HEK293 (cell line): ENCODE measurements at regions not wholly inside any gene's neighbourhood (a gene's known extent, or its start where the extent isn't known, plus 50 kb on each side); places are given as distances from the start of the nearest gene placed in this dataset.
A peak's percentile ranks its signal among the peaks of the same experiment; 100 is the strongest.

Source experiments
- CTCF ChIA-PET: fragments of 350-600 bp; formaldehyde crosslinking; extraction: SDS; loops from one replicate; lab custom pipeline; 2021; ENCODE audit warnings: antibody characterized with exemption; lab: Yijun Ruan, JAX
- POLR2A ChIA-PET: fragments of 300-600 bp; formaldehyde crosslinking; extraction: SDS; loops from one replicate; lab custom pipeline; 2020; ENCODE audit warnings: antibody characterized with exemption, inconsistent platforms; lab: Yijun Ruan, JAX
- H3K27ac ChIP-seq: fragments of 200-500 bp; sonication (Bioruptor generic); 2 replicates; pipeline ENCODE4 v1.5.1; 2014; ENCODE audit warnings: low read depth, low read length, control low read depth, inconsistent platforms; ENCODE audit errors: extremely low read depth
- H3K36me3 ChIP-seq, 2 experiments: fragments of 200-500 bp in 1 of 2; sonication (Bioruptor generic) in 1 of 2; 1 replicate in 1 of 2; 2 replicates in 1 of 2; pipeline ENCODE4 v1.5.1; 2014 to 2017; ENCODE audit warnings: inconsistent platforms in 2 of 2, low read length in 2 of 2; ENCODE audit not compliant: control insufficient read depth in 2 of 2, insufficient read depth in 1 of 2
- H3K4me1 ChIP-seq: fragments of 200-500 bp; sonication (Bioruptor generic); 2 replicates; pipeline ENCODE4 v1.5.1; 2014; ENCODE audit warnings: mild to moderate bottlenecking, low read length, inconsistent platforms; ENCODE audit not compliant: control insufficient read depth, insufficient read depth
- H3K4me3 ChIP-seq: 2 replicates; pipeline ENCODE4 v1.5.1; 2011; ENCODE audit warnings: low read depth, mild to moderate bottlenecking, control low read depth, low read length, moderate library complexity
- H3K9me3 ChIP-seq: fragments of 200-500 bp; sonication (Bioruptor generic); 2 replicates; pipeline ENCODE4 v1.5.1; 2014; ENCODE audit warnings: low read depth, low read length, inconsistent platforms; ENCODE audit not compliant: control insufficient read depth, insufficient read depth
- BCL6B ChIP-seq: fragments of 450-650 bp; formaldehyde crosslinking; IDR thresholded peaks from 2 replicates; pipeline ENCODE4 v1.5.1; 2017; ENCODE audit warnings: missing biosample characterization, missing genetic modification characterization
- CTCF ChIP-seq: fragments of 450-650 bp; formaldehyde crosslinking; IDR thresholded peaks from 2 replicates; pipeline ENCODE4 v1.5.1; 2016; ENCODE audit warnings: missing biosample characterization, missing genetic modification characterization
- GLIS1 ChIP-seq: fragments of 450-650 bp; formaldehyde crosslinking; IDR thresholded peaks from 2 replicates; pipeline ENCODE4 v1.5.1; 2016; ENCODE audit warnings: missing biosample characterization, missing genetic modification characterization
- SP7 ChIP-seq: fragments of 450-650 bp; formaldehyde crosslinking; IDR thresholded peaks from 2 replicates; pipeline ENCODE4 v1.5.1; 2016; ENCODE audit warnings: missing biosample characterization, missing genetic modification characterization
- YY2 ChIP-seq: fragments of 450-650 bp; formaldehyde crosslinking; IDR thresholded peaks from 2 replicates; pipeline ENCODE4 v1.5.1; 2016; ENCODE audit warnings: missing biosample characterization, missing genetic modification characterization
- ZNF10 ChIP-seq: fragments of 450-650 bp; formaldehyde crosslinking; IDR thresholded peaks from 2 replicates; pipeline ENCODE4 v1.5.1; 2017; ENCODE audit warnings: missing biosample characterization, missing genetic modification characterization
- ZNF239 ChIP-seq: fragments of 450-650 bp; formaldehyde crosslinking; IDR thresholded peaks from 2 replicates; pipeline ENCODE4 v1.5.1; 2016; ENCODE audit warnings: missing biosample characterization, missing genetic modification characterization
- ZNF394 ChIP-seq: fragments of 450-650 bp; formaldehyde crosslinking; IDR thresholded peaks from 2 replicates; pipeline ENCODE4 v1.5.1; 2016; ENCODE audit warnings: missing biosample characterization, missing genetic modification characterization, mild to moderate bottlenecking, moderate library complexity, borderline replicate concordance
- ZNF548 ChIP-seq: fragments of 450-650 bp; formaldehyde crosslinking; IDR thresholded peaks from 2 replicates; pipeline ENCODE4 v1.5.1; 2016; ENCODE audit warnings: missing biosample characterization, missing genetic modification characterization
- ZNF558 ChIP-seq: fragments of 450-650 bp; formaldehyde crosslinking; IDR thresholded peaks from 2 replicates; pipeline ENCODE4 v1.5.1; 2016; ENCODE audit warnings: missing biosample characterization, missing genetic modification characterization
- ZNF560 ChIP-seq: fragments of 450-650 bp; formaldehyde crosslinking; IDR thresholded peaks from 2 replicates; pipeline ENCODE4 v1.5.1; 2017; ENCODE audit warnings: missing biosample characterization, missing genetic modification characterization, borderline replicate concordance
- ZNF585B ChIP-seq: fragments of 450-650 bp; formaldehyde crosslinking; IDR thresholded peaks from 2 replicates; pipeline ENCODE4 v1.5.1; 2016; ENCODE audit warnings: missing biosample characterization, missing genetic modification characterization
- ZNF600 ChIP-seq: fragments of 450-650 bp; formaldehyde crosslinking; IDR thresholded peaks from 2 replicates; pipeline ENCODE4 v1.5.1; 2016; ENCODE audit warnings: missing biosample characterization, missing genetic modification characterization
- ZNF626 ChIP-seq: fragments of 450-650 bp; sonication (Bioruptor Pico); formaldehyde crosslinking; IDR thresholded peaks from 2 replicates; pipeline ENCODE4 v1.5.1; 2018; ENCODE audit warnings: missing biosample characterization, missing genetic modification characterization, inconsistent platforms
- ZNF629 ChIP-seq: fragments of 450-650 bp; formaldehyde crosslinking; IDR thresholded peaks from 2 replicates; pipeline ENCODE4 v1.5.1; 2017; ENCODE audit warnings: missing biosample characterization, missing genetic modification characterization
- ZNF837 ChIP-seq: fragments of 450-650 bp; formaldehyde crosslinking; IDR thresholded peaks from 2 replicates; pipeline ENCODE4 v1.5.1; 2016; ENCODE audit warnings: missing biosample characterization, missing genetic modification characterization
- TF ChIP-seq, protein P1 (sequence below): fragments of 450-650 bp; formaldehyde crosslinking; IDR thresholded peaks from 2 replicates; pipeline ENCODE4 v1.5.1; 2016; ENCODE audit warnings: missing biosample characterization, missing genetic modification characterization, low read depth
- TF ChIP-seq, protein P2 (sequence below): fragments of 450-650 bp; formaldehyde crosslinking; IDR thresholded peaks from 2 replicates; pipeline ENCODE4 v1.5.1; 2017; ENCODE audit warnings: missing biosample characterization, missing genetic modification characterization
- TF ChIP-seq, protein P3 (sequence below): fragments of 450-650 bp; formaldehyde crosslinking; IDR thresholded peaks from 2 replicates; pipeline ENCODE4 v1.5.1; 2017; ENCODE audit warnings: missing biosample characterization, mild to moderate bottlenecking, missing genetic modification characterization, moderate library complexity
- TF ChIP-seq, protein P4 (sequence below): fragments of 450-650 bp; formaldehyde crosslinking; conservative IDR thresholded peaks from 2 replicates; pipeline ENCODE4 v1.5.1; 2016; ENCODE audit warnings: low read depth, missing biosample characterization, missing genetic modification characterization

- no peak overlapping the region for H3K4me3 ChIP-seq
- ChIA-PET POLR2A (no interaction called here), CTCF (no interaction called here)
- no peak for TF ChIP-seq BCL6B (tag by site-specific recombination)
- TF ChIP-seq ZNF558 (tag by site-specific recombination), result no peak
- TF ChIP-seq, protein P1, sequence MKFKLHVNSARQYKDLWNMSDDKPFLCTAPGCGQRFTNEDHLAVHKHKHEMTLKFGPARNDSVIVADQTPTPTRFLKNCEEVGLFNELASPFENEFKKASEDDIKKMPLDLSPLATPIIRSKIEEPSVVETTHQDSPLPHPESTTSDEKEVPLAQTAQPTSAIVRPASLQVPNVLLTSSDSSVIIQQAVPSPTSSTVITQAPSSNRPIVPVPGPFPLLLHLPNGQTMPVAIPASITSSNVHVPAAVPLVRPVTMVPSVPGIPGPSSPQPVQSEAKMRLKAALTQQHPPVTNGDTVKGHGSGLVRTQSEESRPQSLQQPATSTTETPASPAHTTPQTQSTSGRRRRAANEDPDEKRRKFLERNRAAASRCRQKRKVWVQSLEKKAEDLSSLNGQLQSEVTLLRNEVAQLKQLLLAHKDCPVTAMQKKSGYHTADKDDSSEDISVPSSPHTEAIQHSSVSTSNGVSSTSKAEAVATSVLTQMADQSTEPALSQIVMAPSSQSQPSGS (tag by site-specific recombination), result no peak
- TF ChIP-seq YY2 (tag by site-specific recombination), result no peak
- TF ChIP-seq ZNF837 (tag by site-specific recombination), result no peak
- TF ChIP-seq ZNF629, result no peak
- TF ChIP-seq ZNF560 (tag by site-specific recombination), result no peak
- TF ChIP-seq ZNF239 (tag by site-specific recombination), result no peak
- TF ChIP-seq SP7, result no peak
- TF ChIP-seq, protein P2, sequence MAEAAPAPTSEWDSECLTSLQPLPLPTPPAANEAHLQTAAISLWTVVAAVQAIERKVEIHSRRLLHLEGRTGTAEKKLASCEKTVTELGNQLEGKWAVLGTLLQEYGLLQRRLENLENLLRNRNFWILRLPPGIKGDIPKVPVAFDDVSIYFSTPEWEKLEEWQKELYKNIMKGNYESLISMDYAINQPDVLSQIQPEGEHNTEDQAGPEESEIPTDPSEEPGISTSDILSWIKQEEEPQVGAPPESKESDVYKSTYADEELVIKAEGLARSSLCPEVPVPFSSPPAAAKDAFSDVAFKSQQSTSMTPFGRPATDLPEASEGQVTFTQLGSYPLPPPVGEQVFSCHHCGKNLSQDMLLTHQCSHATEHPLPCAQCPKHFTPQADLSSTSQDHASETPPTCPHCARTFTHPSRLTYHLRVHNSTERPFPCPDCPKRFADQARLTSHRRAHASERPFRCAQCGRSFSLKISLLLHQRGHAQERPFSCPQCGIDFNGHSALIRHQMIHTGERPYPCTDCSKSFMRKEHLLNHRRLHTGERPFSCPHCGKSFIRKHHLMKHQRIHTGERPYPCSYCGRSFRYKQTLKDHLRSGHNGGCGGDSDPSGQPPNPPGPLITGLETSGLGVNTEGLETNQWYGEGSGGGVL, result no peak
- TF ChIP-seq GLIS1 (tag by site-specific recombination), result no peak
- TF ChIP-seq ZNF626 (tag by site-specific recombination), result no peak
- no peaks in the 10 kb centered on the region for H3K9me3 ChIP-seq
- H3K4me1 ChIP-seq, result no peaks in the 10 kb centered on the region
- no peaks in the 10 kb centered on the region for H3K36me3 ChIP-seq
- H3K27ac ChIP-seq, result no peak overlapping the region
Observed at GRCh38 chr1:38763121-38763520, 96.5 kb downstream of the RRAGC start.

GRCh38 chr1:38760562-38760961 is 99.0 kb downstream of the RRAGC start:
- ChIA-PET POLR2A (no interaction called here), CTCF (no interaction called here)
- TF ChIP-seq ZNF10 (tag by site-specific recombination), result peak; percentile 89
- TF ChIP-seq, protein P3, sequence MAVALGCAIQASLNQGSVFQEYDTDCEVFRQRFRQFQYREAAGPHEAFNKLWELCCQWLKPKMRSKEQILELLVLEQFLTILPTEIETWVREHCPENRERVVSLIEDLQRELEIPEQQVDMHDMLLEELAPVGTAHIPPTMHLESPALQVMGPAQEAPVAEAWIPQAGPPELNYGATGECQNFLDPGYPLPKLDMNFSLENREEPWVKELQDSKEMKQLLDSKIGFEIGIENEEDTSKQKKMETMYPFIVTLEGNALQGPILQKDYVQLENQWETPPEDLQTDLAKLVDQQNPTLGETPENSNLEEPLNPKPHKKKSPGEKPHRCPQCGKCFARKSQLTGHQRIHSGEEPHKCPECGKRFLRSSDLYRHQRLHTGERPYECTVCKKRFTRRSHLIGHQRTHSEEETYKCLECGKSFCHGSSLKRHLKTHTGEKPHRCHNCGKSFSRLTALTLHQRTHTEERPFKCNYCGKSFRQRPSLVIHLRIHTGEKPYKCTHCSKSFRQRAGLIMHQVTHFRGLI (tag by site-specific recombination), result no peak
- TF ChIP-seq, all 188 proteins: peak for 1

GRCh38 chr1:38758820-38759219 is 100.8 kb downstream of the RRAGC start:
- ChIA-PET POLR2A (no interaction called here), CTCF (interaction anchor here (0.6 kb wide), 1 partner anchor 717 kb away, joined by 5 read pairs; no protein-coding TSS in a partner anchor)
- Histone ChIP-seq H3K4me1 (no peaks in the 10 kb centered on the region), H3K27ac (no peak overlapping the region), H3K9me3 (no peaks in the 10 kb centered on the region), H3K36me3 (no peaks in the 10 kb centered on the region), H3K4me3 (no peak overlapping the region)
- no peak for TF ChIP-seq ZNF600 (tag by site-specific recombination)
- no peak for TF ChIP-seq ZNF394
- TF ChIP-seq ZNF585B, result no peak
- TF ChIP-seq ZNF548 (tag by site-specific recombination), result no peak
- no peak for TF ChIP-seq CTCF
- TF ChIP-seq, protein P4, sequence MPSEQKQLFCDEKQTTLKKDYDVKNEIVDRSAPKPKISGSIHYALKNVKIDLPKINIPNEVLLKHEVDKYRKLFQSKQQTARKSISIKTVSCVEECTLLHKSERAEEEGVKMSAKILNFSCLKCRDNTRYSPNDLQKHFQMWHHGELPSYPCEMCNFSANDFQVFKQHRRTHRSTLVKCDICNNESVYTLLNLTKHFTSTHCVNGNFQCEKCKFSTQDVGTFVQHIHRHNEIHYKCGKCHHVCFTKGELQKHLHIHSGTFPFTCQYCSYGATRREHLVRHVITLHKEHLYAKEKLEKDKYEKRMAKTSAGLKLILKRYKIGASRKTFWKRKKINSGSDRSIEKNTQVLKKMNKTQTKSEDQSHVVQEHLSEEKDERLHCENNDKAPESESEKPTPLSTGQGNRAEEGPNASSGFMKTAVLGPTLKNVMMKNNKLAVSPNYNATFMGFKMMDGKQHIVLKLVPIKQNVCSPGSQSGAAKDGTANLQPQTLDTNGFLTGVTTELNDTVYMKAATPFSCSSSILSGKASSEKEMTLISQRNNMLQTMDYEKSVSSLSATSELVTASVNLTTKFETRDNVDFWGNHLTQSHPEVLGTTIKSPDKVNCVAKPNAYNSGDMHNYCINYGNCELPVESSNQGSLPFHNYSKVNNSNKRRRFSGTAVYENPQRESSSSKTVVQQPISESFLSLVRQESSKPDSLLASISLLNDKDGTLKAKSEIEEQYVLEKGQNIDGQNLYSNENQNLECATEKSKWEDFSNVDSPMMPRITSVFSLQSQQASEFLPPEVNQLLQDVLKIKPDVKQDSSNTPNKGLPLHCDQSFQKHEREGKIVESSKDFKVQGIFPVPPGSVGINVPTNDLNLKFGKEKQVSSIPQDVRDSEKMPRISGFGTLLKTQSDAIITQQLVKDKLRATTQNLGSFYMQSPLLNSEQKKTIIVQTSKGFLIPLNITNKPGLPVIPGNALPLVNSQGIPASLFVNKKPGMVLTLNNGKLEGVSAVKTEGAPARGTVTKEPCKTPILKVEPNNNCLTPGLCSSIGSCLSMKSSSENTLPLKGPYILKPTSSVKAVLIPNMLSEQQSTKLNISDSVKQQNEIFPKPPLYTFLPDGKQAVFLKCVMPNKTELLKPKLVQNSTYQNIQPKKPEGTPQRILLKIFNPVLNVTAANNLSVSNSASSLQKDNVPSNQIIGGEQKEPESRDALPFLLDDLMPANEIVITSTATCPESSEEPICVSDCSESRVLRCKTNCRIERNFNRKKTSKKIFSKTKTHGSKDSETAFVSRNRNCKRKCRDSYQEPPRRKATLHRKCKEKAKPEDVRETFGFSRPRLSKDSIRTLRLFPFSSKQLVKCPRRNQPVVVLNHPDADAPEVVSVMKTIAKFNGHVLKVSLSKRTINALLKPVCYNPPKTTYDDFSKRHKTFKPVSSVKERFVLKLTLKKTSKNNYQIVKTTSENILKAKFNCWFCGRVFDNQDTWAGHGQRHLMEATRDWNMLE (tag by site-specific recombination), result no peak

More at GRCh38 chr1:38760562-38760961, 99.0 kb downstream of the RRAGC start:
- Histone ChIP-seq H3K4me1 (no peaks in the 10 kb centered on the region), H3K27ac (no peak overlapping the region), H3K9me3 (no peaks in the 10 kb centered on the region), H3K4me3 (no peak overlapping the region), H3K36me3 (no peaks in the 10 kb centered on the region)
